ENCODE measurements at regions not wholly inside any gene's neighbourhood (a gene's known extent, or its start where the extent isn't known, plus 50 kb on each side); places are given as distances from the start of the nearest gene placed in this dataset.

GRCh38 chr5:28516722-28517121, 1478.3 kb upstream of the CDH9 start:
- no peak for TF ChIP-seq CTCF (IDR thresholded peaks at IDR 0.05)
- no peak for TF ChIP-seq POLR2A (IDR thresholded peaks at IDR 0.05)

Measured in body of pancreas (tissue), 4 donors.